ENCODE measurements at regions not wholly inside any gene's neighbourhood (a gene's known extent, or its start where the extent isn't known, plus 50 kb on each side); places are given as distances from the start of the nearest gene placed in this dataset.

GRCh38 chrX:1029494-1029893, 183.0 kb downstream of the CRLF2 start:
- TF ChIP-seq CTCF (IDR thresholded peaks at IDR 0.05; ENCODE audit: low read depth, low read length, poor library complexity, severe bottlenecking) (no peak), EZH2phosphoT487 (IDR thresholded peaks at IDR 0.05; ENCODE audit: borderline replicate concordance, low read length) (no peak)

All from DOHH2 (cell line).